PC-3 (cell line): ENCODE measurements at regions not wholly inside any gene's neighbourhood (a gene's known extent, or its start where the extent isn't known, plus 50 kb on each side); places are given as distances from the start of the nearest gene placed in this dataset.

Experiments
- CTCF ChIP-seq: fragments of 300-600 bp; sonication (generic); conservative IDR thresholded peaks from 2 replicates; pipeline ENCODE4 v1.5.1; 2017; ENCODE audit warnings: antibody characterized with exemption, low read depth, mild to moderate bottlenecking, low read length
- EZH2 ChIP-seq: fragments of 300-600 bp; sonication (generic); IDR thresholded peaks from one replicate; pipeline ENCODE4 v1.6.1; 2017; ENCODE audit warnings: antibody characterized with exemption, mild to moderate bottlenecking, low read length; ENCODE audit not compliant: unreplicated experiment
- EZH2phosphoT487 ChIP-seq: fragments of 300-600 bp; sonication (generic); IDR thresholded peaks from 2 replicates; pipeline ENCODE4 v1.6.1; 2018; ENCODE audit warnings: mild to moderate bottlenecking, antibody characterized with exemption, low read length, borderline replicate concordance

GRCh38 chr3:20458994-20459716 is 273.1 kb upstream of the SGO1 start:
- TF ChIP-seq CTCF (no peak), EZH2 (no peak), EZH2phosphoT487 (no peak)
